Bronchial epithelial cell (primary cell): ENCODE measurements at regions not wholly inside any gene's neighbourhood (a gene's known extent, or its start where the extent isn't known, plus 50 kb on each side); places are given as distances from the start of the nearest gene placed in this dataset.
A peak's percentile ranks its signal among the peaks of the same experiment; 100 is the strongest.
"Not testable (repeated sequence)": the region's sequence is repeated elsewhere in the genome, so short reads cannot be mapped to it uniquely, and the experiment has no call there.

Source experiments
- DNase-seq: peaks from one replicate; pipeline ENCODE4 v3.0.0-alpha.2; 2010; ENCODE audit warnings: low read depth
- FAIRE-seq: peaks from 2 replicates; lab custom pipeline; 2011; peaks lifted over from hg19 to GRCh38; lab: Jason Lieb, UNC
- H3K27me3 ChIP-seq: 2 replicates; pipeline ENCODE4 v1.5.1; 2011; ENCODE audit warnings: low read length; ENCODE audit not compliant: control insufficient read depth, insufficient read depth
- H3K36me3 ChIP-seq: 2 replicates; pipeline ENCODE4 v1.5.1; 2011; ENCODE audit warnings: low read length; ENCODE audit not compliant: control insufficient read depth, insufficient read depth
- H3K4me3 ChIP-seq: 2 replicates; pipeline ENCODE4 v1.5.1; 2011; ENCODE audit warnings: mild to moderate bottlenecking, low read depth, low read length, control low read depth
- CTCF ChIP-seq: IDR thresholded peaks from 2 replicates; pipeline ENCODE4 v1.5.1; 2011; ENCODE audit warnings: mild to moderate bottlenecking, moderate library complexity, low read length, control low read depth, inconsistent platforms; ENCODE audit not compliant: insufficient read depth, severe bottlenecking

DNA sequence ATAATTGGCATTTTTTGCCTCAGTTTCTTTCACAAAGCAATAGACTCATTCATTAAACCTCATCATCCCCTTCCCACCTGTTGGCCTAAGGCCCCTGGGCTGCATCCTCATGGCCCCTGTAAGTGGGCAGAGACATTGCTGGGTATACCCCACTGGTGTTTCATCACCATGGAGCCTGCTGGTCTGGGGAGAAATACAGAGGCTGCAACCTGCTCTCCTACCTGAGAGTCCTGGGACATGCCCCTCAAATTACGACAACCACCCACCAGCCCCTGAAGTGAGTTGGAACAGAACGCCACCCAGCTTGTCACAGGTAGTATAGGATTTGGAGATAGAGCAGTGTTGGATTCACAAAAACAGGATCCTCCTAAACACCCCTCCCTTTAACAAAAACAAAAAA lies 190.8 kb downstream of the ANKRD60 start:
- DNase-seq (no peak), FAIRE-seq (no peak)
- Histone ChIP-seq H3K36me3 (no peaks in the 10 kb centered on the region), H3K4me3 (no peak overlapping the region), H3K27me3 (peaks cover 5% of the 10 kb centered on the region)
- no peak for TF ChIP-seq CTCF

- Histone ChIP-seq H3K36me3 (no peaks in the 10 kb centered on the region), H3K27me3 (peaks cover 7% of the 10 kb centered on the region), H3K4me3 (no peak overlapping the region)
- DNase-seq (no peak), FAIRE-seq (no peak)
- TF ChIP-seq CTCF, result no peak
Observed at GRCh38 chr20:58033026-58033536, 195.4 kb downstream of the ANKRD60 start.

- DNase-seq, result no peak
- FAIRE-seq, result no peak
- Histone ChIP-seq H3K27me3 (peaks cover 7% of the 10 kb centered on the region), H3K36me3 (no peaks in the 10 kb centered on the region), H3K4me3 (no peak overlapping the region)
- TF ChIP-seq CTCF, result no peak
Observed at GRCh38 chr20:58032599-58032998, 195.9 kb downstream of the ANKRD60 start.

DNA sequence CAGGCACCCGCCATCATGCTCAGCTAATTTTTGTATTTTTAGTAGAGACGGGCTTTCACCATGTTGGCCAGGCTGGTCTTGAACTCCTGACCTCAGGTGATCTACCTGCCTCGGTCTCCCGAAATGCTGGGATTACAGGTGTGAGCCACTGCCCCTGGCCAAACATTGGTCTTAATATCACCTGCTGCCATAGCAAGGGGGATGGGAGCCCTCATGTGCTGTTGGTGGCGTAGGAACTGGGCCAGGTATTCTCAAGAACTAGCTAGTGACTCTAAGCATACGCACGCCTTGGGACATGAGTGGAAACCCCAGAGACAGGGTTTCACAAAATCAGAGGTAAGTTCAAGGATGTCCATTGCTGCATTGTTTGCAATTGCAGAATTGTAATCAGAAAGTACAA lies 197.1 kb downstream of the ANKRD60 start:
- H3K27me3 ChIP-seq, DNase-seq: not testable (repeated sequence)

GRCh38 chr20:58028123-58028522 lies 200.3 kb downstream of the ANKRD60 start:
- Histone ChIP-seq H3K27me3 (peaks cover 6% of the 10 kb centered on the region), H3K36me3 (no peaks in the 10 kb centered on the region), H3K4me3 (no peak overlapping the region)
- FAIRE-seq, result peak; percentile 64
- no peak for DNase-seq
- TF ChIP-seq CTCF, result peak; percentile 35

More for the DNA sequence above, 197.1 kb downstream of the ANKRD60 start:
- FAIRE-seq, H3K4me3 ChIP-seq, H3K36me3 ChIP-seq: not testable (repeated sequence)

- H3K27me3 ChIP-seq, result peaks cover 3% of the 10 kb centered on the region
- no peak overlapping the region for H3K4me3 ChIP-seq
- no peak for TF ChIP-seq CTCF
- FAIRE-seq, result no peak
- no peak for DNase-seq
- no peaks in the 10 kb centered on the region for H3K36me3 ChIP-seq
Observed at GRCh38 chr20:58026361-58026760, 202.1 kb downstream of the ANKRD60 start.
